ENCODE measurements at regions not wholly inside any gene's neighbourhood (a gene's known extent, or its start where the extent isn't known, plus 50 kb on each side); places are given as distances from the start of the nearest gene placed in this dataset. TPM values are rescaled to one million over a fixed set of nuclear protein-coding genes. Genes with fewer than 3 reads are reported as not detected.

- no peak overlapping the region for H3K4me3 ChIP-seq (ENCODE audit: low read length)
- no peak for DNase-seq
- no peaks in the 10 kb centered on the region for H3K36me3 ChIP-seq (ENCODE audit: insufficient read depth, low read length)
- no peaks in the 10 kb centered on the region for H3K4me1 ChIP-seq (ENCODE audit: low read length)
- no peaks in the 10 kb centered on the region for H3K27me3 ChIP-seq (ENCODE audit: low read length)
- no peak overlapping the region for H3K4me2 ChIP-seq (ENCODE audit: low read depth, low read length, poor library complexity, severe bottlenecking)
- no peaks in the 10 kb centered on the region for H3K79me2 ChIP-seq (ENCODE audit: low read length)
- H4K20me1 ChIP-seq (ENCODE audit: insufficient read depth, low read depth, low read length): no peaks in the 10 kb centered on the region
- H3K9ac ChIP-seq (ENCODE audit: low read length): no peak overlapping the region
- no peaks in the 10 kb centered on the region; the same call in 1 of the 2 replicates for H3K9me2 ChIP-seq (replicated peaks; ENCODE audit: insufficient read depth, low read length)
- no peak overlapping the region for H3K27ac ChIP-seq (ENCODE audit: low read length)
- H2AFZ ChIP-seq (ENCODE audit: low read length): no peak overlapping the region
- no peaks in the 10 kb centered on the region for H3K9me3 ChIP-seq (ENCODE audit: low read length)
Observed at GRCh38 chr11:109371444-109372176, 50.4 kb upstream of the C11orf87 start.

Small RNAs in the stretch of these regions (small RNA-seq; reads per million reads assigned to genes)
- gene RF00157 (0.12 reads per million), gene RNA5SP349 (not detected), gene RNU6-654P (not detected)
